ENCODE measurements at regions not wholly inside any gene's neighbourhood (a gene's known extent, or its start where the extent isn't known, plus 50 kb on each side); places are given as distances from the start of the nearest gene placed in this dataset.
"Not testable (repeated sequence)": the region's sequence is repeated elsewhere in the genome, so short reads cannot be mapped to it uniquely, and the experiment has no call there.

- not testable (repeated sequence) for ATAC-seq
These were observed 88.8 kb upstream of the MYLIP start for GRCh38 chr6:16039892-16040627.

GRCh38 chr6:16038938-16039337, 89.9 kb upstream of the MYLIP start:
- ATAC-seq = no peak

- ATAC-seq = no peak
These were observed 93.3 kb upstream of the MYLIP start for GRCh38 chr6:16035488-16036080.

- ATAC-seq = no peak
These were observed 95.7 kb upstream of the MYLIP start for GRCh38 chr6:16033214-16033613.

- ATAC-seq = no peak
These were observed 97.5 kb upstream of the MYLIP start for GRCh38 chr6:16031278-16031981.

GRCh38 chr6:16028966-16029365, 99.9 kb upstream of the MYLIP start:
- ATAC-seq = no peak

GRCh38 chr6:16020259-16020658, 108.6 kb upstream of the MYLIP start:
- no peak for ATAC-seq

- no peak for ATAC-seq
These were observed 109.4 kb upstream of the MYLIP start for GRCh38 chr6:16019462-16019861.

- ATAC-seq = no peak
These were observed 110.3 kb upstream of the MYLIP start for GRCh38 chr6:16018626-16019025.

GRCh38 chr6:16014325-16014724, 114.6 kb upstream of the MYLIP start:
- ATAC-seq = not testable (repeated sequence)

- ATAC-seq = no peak
These were observed 121.7 kb upstream of the MYLIP start for GRCh38 chr6:16007146-16007545.

GRCh38 chr6:16006681-16007080, 122.2 kb upstream of the MYLIP start:
- ATAC-seq = no peak

- ATAC-seq = no peak
These were observed 123.8 kb upstream of the MYLIP start for GRCh38 chr6:16004934-16005679.

- ATAC-seq = no peak
These were observed 125.7 kb upstream of the MYLIP start for GRCh38 chr6:16003197-16003491.

GRCh38 chr6:16002332-16003196, 126.3 kb upstream of the MYLIP start:
- ATAC-seq = no peak

GRCh38 chr6:16001158-16001557, 127.7 kb upstream of the MYLIP start:
- ATAC-seq = no peak

GRCh38 chr6:15999201-15999600, 129.7 kb upstream of the MYLIP start:
- no peak for ATAC-seq

- no peak for ATAC-seq
These were observed 131.1 kb upstream of the MYLIP start for GRCh38 chr6:15997586-15998388.

GRCh38 chr6:15996030-15996429, 132.9 kb upstream of the MYLIP start:
- no peak for ATAC-seq

- ATAC-seq = no peak
These were observed 133.4 kb upstream of the MYLIP start for GRCh38 chr6:15995493-15995892.

GRCh38 chr6:15994814-15995459, 133.9 kb upstream of the MYLIP start:
- ATAC-seq = no peak

Measured in esophagus mucosa (tissue), 1 donor.